HCT116 (cell line): ENCODE measurements at regions not wholly inside any gene's neighbourhood (a gene's known extent, or its start where the extent isn't known, plus 50 kb on each side); places are given as distances from the start of the nearest gene placed in this dataset.

Source experiments
- ATAC-seq: fragments of 200-7000 bp; cut with Tn5 transposase; 2 replicates; pipeline ENCODE4 v1.9.1; 2020; ENCODE audit warnings: mild to moderate bottlenecking, moderate library complexity
- BruUV-seq: library from RNA; stranded (reverse); fragments of 400-500 nt; replicated peaks from 2 replicates; lab custom pipeline; 2021; lab: Mats Ljungman, UMichigan
- CTCF ChIA-PET: fragments of 300-600 bp; sonication (Branson Sonifier 250); formaldehyde crosslinking; loops from one replicate; lab custom pipeline; 2021; ENCODE audit warnings: antibody characterized with exemption; lab: Charles Lee
- POLR2A ChIA-PET: fragments of 300-600, 350-600 bp; sonication (Branson Sonifier 250); formaldehyde crosslinking; loops from one replicate; lab custom pipeline; 2021; ENCODE audit warnings: antibody characterized with exemption; lab: Charles Lee
- RAD21 ChIA-PET, 2 experiments: fragments of 300-600 bp; sonication (Branson Sonifier 250); formaldehyde crosslinking; loops; one replicate each; lab custom pipeline; 2023; ENCODE audit warnings: low total read pairs in 2 of 2; ENCODE audit not compliant: uncharacterized antibody in 2 of 2, unreplicated experiment in 2 of 2, low non-redundant PET in 1 of 2; lab: Charles Lee
- DNase-seq: peaks from one replicate; pipeline ENCODE4 v3.0.0-alpha.2; 2010; ENCODE audit warnings: low read depth, low spot score
- H2AFZ ChIP-seq: fragments of 200-600 bp; shearing (Covaris generic), sonication (generic); 2 replicates; pipeline ENCODE4 v1.6.1; 2017; ENCODE audit warnings: low read depth, mixed run types, mixed read lengths, antibody characterized with exemption, low read length; ENCODE audit not compliant: poor library complexity, severe bottlenecking
- H3K27ac ChIP-seq: 2 replicates; pipeline ENCODE4 v1.5.1; 2012; ENCODE audit warnings: low read depth, low read length
- H3K27me3 ChIP-seq: fragments of 200-600 bp; sonication (generic); 2 replicates; pipeline ENCODE4 v1.6.1; 2016; ENCODE audit warnings: mixed run types, low read length, mixed read lengths; ENCODE audit not compliant: insufficient read depth
- H3K36me3 ChIP-seq, 2 experiments: fragments of 200-500 bp in 1 of 2; fragments of 200-600 bp in 1 of 2; sonication (Bioruptor generic) in 1 of 2; sonication (generic) in 1 of 2; 2 replicates each; pipeline versions ENCODE4 v1.5.1 to v1.6.1; 2014 to 2016; ENCODE audit warnings: low read length in 2 of 2, inconsistent platforms in 1 of 2, mixed read lengths in 1 of 2, mixed run types in 1 of 2; ENCODE audit not compliant: insufficient read depth in 2 of 2, control insufficient read depth in 1 of 2
- H3K4me1 ChIP-seq, 2 experiments: fragments of 200-600 bp in 1 of 2; sonication (generic) in 1 of 2; 2 replicates each; pipeline versions ENCODE4 v1.5.1 to v1.6.1; 2012 to 2017; ENCODE audit warnings: low read length in 2 of 2, inconsistent platforms in 1 of 2, mild to moderate bottlenecking in 1 of 2, mixed read lengths in 1 of 2, mixed run types in 1 of 2, moderate library complexity in 1 of 2; ENCODE audit not compliant: insufficient read depth in 2 of 2, control insufficient read depth in 1 of 2
- H3K4me2 ChIP-seq: fragments of 200-600 bp; sonication (generic); 2 replicates; pipeline ENCODE4 v1.6.1; 2017; ENCODE audit warnings: mixed run types, low read length, mixed read lengths
- H3K4me3 ChIP-seq, 2 experiments: fragments of 200-600 bp in 1 of 2; sonication (generic) in 1 of 2; replicated peaks in 1 of 2; 2 replicates each; pipeline ENCODE4 v1.5.1; 2011 to 2016; ENCODE audit warnings: low read length in 2 of 2, control low read depth in 1 of 2, low read depth in 1 of 2, mild to moderate bottlenecking in 1 of 2, mixed read lengths in 1 of 2, mixed run types in 1 of 2
- H3K79me2 ChIP-seq: fragments of 200-600 bp; sonication (generic); 2 replicates; pipeline ENCODE4 v1.6.1; 2017; ENCODE audit warnings: mild to moderate bottlenecking, mixed run types, low read length, moderate library complexity, mixed read lengths; ENCODE audit not compliant: insufficient read depth
- H3K9ac ChIP-seq: fragments of 200-600 bp; sonication (generic); 2 replicates; pipeline ENCODE4 v1.6.1; 2016; ENCODE audit warnings: low read length, mixed read lengths
- H3K9me2 ChIP-seq: fragments of 200-600 bp; sonication (generic), shearing (Covaris generic); 2 replicates; pipeline ENCODE4 v1.6.1; 2017; ENCODE audit warnings: mixed run types, mild to moderate bottlenecking, moderate library complexity; ENCODE audit not compliant: insufficient read depth
- H3K9me3 ChIP-seq, 2 experiments: fragments of 200-500 bp in 1 of 2; fragments of 200-600 bp in 1 of 2; sonication (Bioruptor generic) in 1 of 2; sonication (generic) in 1 of 2; 2 replicates each; pipeline ENCODE4 v1.6.1; 2014 to 2017; ENCODE audit warnings: low read length in 2 of 2, mixed read lengths in 2 of 2, inconsistent platforms in 1 of 2, low read depth in 1 of 2, mild to moderate bottlenecking in 1 of 2, mixed run types in 1 of 2, moderate library complexity in 1 of 2; ENCODE audit not compliant: control insufficient read depth in 1 of 2, insufficient read depth in 1 of 2
- H4K20me1 ChIP-seq: fragments of 200-600 bp; sonication (generic), shearing (Covaris generic); 2 replicates; pipeline ENCODE4 v1.6.1; 2017; ENCODE audit warnings: mixed run types, mild to moderate bottlenecking, moderate library complexity; ENCODE audit not compliant: insufficient read depth
- ATF3 ChIP-seq: IDR thresholded peaks from 2 replicates; pipeline ENCODE4 v1.6.1; 2012
- CTCF ChIP-seq, 3 experiments: fragments of 200-600 bp in 1 of 3; sonication (generic) in 1 of 3; IDR thresholded peaks in 2 of 3; conservative IDR thresholded peaks in 1 of 3; 2 replicates each; pipeline ENCODE4 v1.5.1; 2012 to 2017; ENCODE audit warnings: low read depth in 2 of 3, low read length in 2 of 3, antibody characterized with exemption in 1 of 3, borderline replicate concordance in 1 of 3, control low read depth in 1 of 3, mild to moderate bottlenecking in 1 of 3, mixed read lengths in 1 of 3, mixed run types in 1 of 3, moderate library complexity in 1 of 3; ENCODE audit not compliant: insufficient read depth in 1 of 3
- ELF1 ChIP-seq: IDR thresholded peaks from 2 replicates; pipeline ENCODE4 v1.6.1; 2012; ENCODE audit warnings: low read depth, borderline replicate concordance
- EZH2 ChIP-seq: fragments of 200-600 bp; sonication (generic); IDR thresholded peaks from 2 replicates; pipeline ENCODE4 v1.6.1; 2017; ENCODE audit warnings: antibody characterized with exemption, mixed run types
- EZH2phosphoT487 ChIP-seq: fragments of 200-600 bp; IDR thresholded peaks from 2 replicates; pipeline ENCODE4 v1.6.1; 2018; ENCODE audit warnings: antibody characterized with exemption, borderline replicate concordance
- FOSL1 ChIP-seq: IDR thresholded peaks from 2 replicates; pipeline ENCODE4 v1.6.1; 2012; ENCODE audit warnings: low read depth
- JUND ChIP-seq: IDR thresholded peaks from 2 replicates; pipeline ENCODE4 v1.6.1; 2012
- MAX ChIP-seq: IDR thresholded peaks from 2 replicates; pipeline ENCODE4 v1.6.1; 2012
- RAD21 ChIP-seq: IDR thresholded peaks from 2 replicates; pipeline ENCODE4 v1.6.1; 2012; ENCODE audit warnings: low read depth, mild to moderate bottlenecking
- SIN3A ChIP-seq: IDR thresholded peaks from 2 replicates; pipeline ENCODE4 v1.6.1; 2012; ENCODE audit warnings: low read depth
- SP1 ChIP-seq: IDR thresholded peaks from 2 replicates; pipeline ENCODE4 v1.6.1; 2012; ENCODE audit warnings: low read depth
- TCF7L2 ChIP-seq: IDR thresholded peaks from 2 replicates; pipeline ENCODE4 v1.7.0; 2011; ENCODE audit warnings: borderline replicate concordance, inconsistent platforms; ENCODE audit not compliant: insufficient read depth, insufficient read length; ENCODE audit errors: extremely low read depth
- ZBTB33 ChIP-seq: IDR thresholded peaks from 2 replicates; pipeline ENCODE4 v1.6.1; 2011; ENCODE audit warnings: mild to moderate bottlenecking, low read length, moderate library complexity; ENCODE audit not compliant: insufficient replicate concordance; ENCODE audit errors: extremely low read depth
- intact Hi-C: fragments of 100-400 bp; cut with micrococcal nuclease; formaldehyde crosslinking; loops from 2 replicates; pipeline ENCODE4 v1.10.0; 2022

- no peak for TF ChIP-seq JUND
- no peak for TF ChIP-seq EZH2phosphoT487
- TF ChIP-seq ELF1 = no peak
Observed at GRCh38 chr20:52081791-52082190, 109.8 kb downstream of the ZFP64 start (continued).

GRCh38 chr20:52081066-52081465, 110.5 kb downstream of the ZFP64 start:
- DNase-seq (no peak), ATAC-seq (no peak)
- Histone ChIP-seq H2AFZ (no peak overlapping the region), H3K79me2 (no peaks in the 10 kb centered on the region), H4K20me1 (no peaks in the 10 kb centered on the region), H3K27me3 (no peaks in the 10 kb centered on the region), H3K4me1 (no peaks in the 10 kb centered on the region), H3K9ac (no peak overlapping the region), H3K36me3 (no peaks in the 10 kb centered on the region), H3K27ac (no peak overlapping the region), H3K4me3 (no peak overlapping the region), H3K9me2 (no peaks in the 10 kb centered on the region), H3K4me2 (no peak overlapping the region), H3K9me3 (no peaks in the 10 kb centered on the region; a peak in 1 of 4 replicates)
- no TSS peak for BruUV-seq
- intact Hi-C loops = loop anchor here (5.0 kb wide), 1 partner anchor 279 kb away; the partner anchor contains the start of gene SALL4
- TF ChIP-seq RAD21 (no peak), EZH2phosphoT487 (no peak), SP1 (no peak), TCF7L2 (no peak), ATF3 (no peak), FOSL1 (no peak), MAX (no peak), EZH2 (no peak), CTCF (IDR thresholded peaks at IDR 0.05 in 2 of 3, conservative IDR thresholded peaks at IDR 0.05 in 1 of 3; ENCODE audit: borderline replicate concordance in 1 of 3, insufficient read depth in 1 of 3, low read depth in 2 of 3, low read length in 2 of 3) (no peak), ELF1 (no peak), JUND (no peak), SIN3A (no peak), ZBTB33 (no peak)
- ChIA-PET CTCF (interaction anchor here (1.7 kb wide), 2 partner anchors 380 to 1094 kb away, joined by 5 to 6 read pairs; no protein-coding TSS in a partner anchor), RAD21 (no interaction called here), POLR2A (no interaction called here)
